ENCODE measurements at regions not wholly inside any gene's neighbourhood (a gene's known extent, or its start where the extent isn't known, plus 50 kb on each side); places are given as distances from the start of the nearest gene placed in this dataset.

GRCh38 chr12:115190010-115190770 is 506.2 kb upstream of the TBX3 start:
- TF ChIP-seq CEBPB (IDR thresholded peaks at IDR 0.05) (no peak), FOXM1 (IDR thresholded peaks at IDR 0.05; ENCODE audit: borderline replicate concordance, low read depth) (no peak), MAX (IDR thresholded peaks at IDR 0.05) (no peak), EGR1 (IDR thresholded peaks at IDR 0.05) (no peak), YY1 (IDR thresholded peaks at IDR 0.05; ENCODE audit: low read depth) (no peak), USF1 (IDR thresholded peaks at IDR 0.05) (no peak), NFIC (IDR thresholded peaks at IDR 0.05) (no peak), ZBTB7A (IDR thresholded peaks at IDR 0.05; ENCODE audit: low read depth) (no peak), CREB1 (IDR thresholded peaks at IDR 0.05; ENCODE audit: low read depth) (no peak), TAF1 (IDR thresholded peaks at IDR 0.05; ENCODE audit: low read depth) (no peak), RAD21 (IDR thresholded peaks at IDR 0.05; ENCODE audit: low read depth) (no peak)
- TF ChIP-seq, protein P1, sequence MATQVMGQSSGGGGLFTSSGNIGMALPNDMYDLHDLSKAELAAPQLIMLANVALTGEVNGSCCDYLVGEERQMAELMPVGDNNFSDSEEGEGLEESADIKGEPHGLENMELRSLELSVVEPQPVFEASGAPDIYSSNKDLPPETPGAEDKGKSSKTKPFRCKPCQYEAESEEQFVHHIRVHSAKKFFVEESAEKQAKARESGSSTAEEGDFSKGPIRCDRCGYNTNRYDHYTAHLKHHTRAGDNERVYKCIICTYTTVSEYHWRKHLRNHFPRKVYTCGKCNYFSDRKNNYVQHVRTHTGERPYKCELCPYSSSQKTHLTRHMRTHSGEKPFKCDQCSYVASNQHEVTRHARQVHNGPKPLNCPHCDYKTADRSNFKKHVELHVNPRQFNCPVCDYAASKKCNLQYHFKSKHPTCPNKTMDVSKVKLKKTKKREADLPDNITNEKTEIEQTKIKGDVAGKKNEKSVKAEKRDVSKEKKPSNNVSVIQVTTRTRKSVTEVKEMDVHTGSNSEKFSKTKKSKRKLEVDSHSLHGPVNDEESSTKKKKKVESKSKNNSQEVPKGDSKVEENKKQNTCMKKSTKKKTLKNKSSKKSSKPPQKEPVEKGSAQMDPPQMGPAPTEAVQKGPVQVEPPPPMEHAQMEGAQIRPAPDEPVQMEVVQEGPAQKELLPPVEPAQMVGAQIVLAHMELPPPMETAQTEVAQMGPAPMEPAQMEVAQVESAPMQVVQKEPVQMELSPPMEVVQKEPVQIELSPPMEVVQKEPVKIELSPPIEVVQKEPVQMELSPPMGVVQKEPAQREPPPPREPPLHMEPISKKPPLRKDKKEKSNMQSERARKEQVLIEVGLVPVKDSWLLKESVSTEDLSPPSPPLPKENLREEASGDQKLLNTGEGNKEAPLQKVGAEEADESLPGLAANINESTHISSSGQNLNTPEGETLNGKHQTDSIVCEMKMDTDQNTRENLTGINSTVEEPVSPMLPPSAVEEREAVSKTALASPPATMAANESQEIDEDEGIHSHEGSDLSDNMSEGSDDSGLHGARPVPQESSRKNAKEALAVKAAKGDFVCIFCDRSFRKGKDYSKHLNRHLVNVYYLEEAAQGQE (IDR thresholded peaks at IDR 0.05; ENCODE audit: low read depth) = no peak

DNA sequence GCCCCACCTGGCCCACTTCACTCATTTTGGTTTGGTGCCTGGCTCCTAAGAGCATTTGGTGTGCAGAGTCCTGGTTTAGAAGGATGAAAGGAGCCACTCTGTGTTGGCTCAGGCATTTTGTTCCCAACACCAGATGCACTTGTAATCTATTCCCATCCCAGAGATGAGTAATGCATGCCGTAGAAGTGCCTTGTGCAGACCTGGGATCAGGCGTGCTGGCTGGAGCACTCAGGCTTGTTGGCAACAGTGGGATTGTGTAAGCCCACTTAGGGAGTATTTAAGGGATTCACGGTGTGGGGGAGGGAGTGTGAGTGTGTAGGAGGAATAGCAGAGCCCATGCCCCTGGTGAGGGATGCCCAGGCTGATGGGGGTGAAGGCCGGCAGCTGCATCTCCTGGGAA is 501.5 kb upstream of the TBX3 start:
- no peak for TF ChIP-seq EP300 (IDR thresholded peaks at IDR 0.05; ENCODE audit: borderline replicate concordance)
- TF ChIP-seq FOXM1 (IDR thresholded peaks at IDR 0.05; ENCODE audit: borderline replicate concordance, low read depth) = no peak
- TF ChIP-seq TEAD4 (IDR thresholded peaks at IDR 0.05) = no peak
- TF ChIP-seq EGR1 (IDR thresholded peaks at IDR 0.05) = no peak
- no peak for TF ChIP-seq TAF1 (IDR thresholded peaks at IDR 0.05; ENCODE audit: low read depth)
- TF ChIP-seq RAD21 (IDR thresholded peaks at IDR 0.05; ENCODE audit: low read depth) = no peak
- no peak for TF ChIP-seq ZBTB7A (IDR thresholded peaks at IDR 0.05; ENCODE audit: low read depth)
- no peak for TF ChIP-seq NFIC (IDR thresholded peaks at IDR 0.05)
- TF ChIP-seq USF1 (IDR thresholded peaks at IDR 0.05) = no peak

DNA sequence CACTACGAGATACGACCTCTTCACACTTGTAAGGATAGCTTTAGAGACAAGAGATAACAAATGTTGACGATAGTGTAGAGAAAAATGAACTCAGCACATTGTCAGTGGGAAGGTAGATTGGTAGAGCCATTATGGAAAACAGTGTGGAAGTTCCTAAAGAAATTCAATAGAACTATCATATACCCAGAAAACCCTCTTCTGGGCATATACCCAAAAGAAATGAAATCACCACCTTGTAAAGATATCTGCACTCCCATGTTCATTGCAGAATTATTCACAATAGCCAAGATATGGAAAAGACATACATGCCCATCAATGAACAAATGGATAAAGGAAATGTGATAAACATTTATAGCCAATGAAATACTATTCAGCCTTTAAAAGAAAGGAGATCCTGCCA is 499.8 kb upstream of the TBX3 start:
- TF ChIP-seq ZBTB7A (IDR thresholded peaks at IDR 0.05; ENCODE audit: low read depth) (no peak), CEBPB (IDR thresholded peaks at IDR 0.05) (no peak), RAD21 (IDR thresholded peaks at IDR 0.05; ENCODE audit: low read depth) (no peak), EGR1 (IDR thresholded peaks at IDR 0.05) (no peak), MAX (IDR thresholded peaks at IDR 0.05) (no peak), USF1 (IDR thresholded peaks at IDR 0.05) (no peak), YY1 (IDR thresholded peaks at IDR 0.05; ENCODE audit: low read depth) (no peak), EP300 (IDR thresholded peaks at IDR 0.05; ENCODE audit: borderline replicate concordance) (no peak)
- TF ChIP-seq, protein P1 (IDR thresholded peaks at IDR 0.05; ENCODE audit: low read depth) = no peak

GRCh38 chr12:115177899-115178298 is 493.9 kb upstream of the TBX3 start:
- no peak for TF ChIP-seq CEBPB (IDR thresholded peaks at IDR 0.05)
- TF ChIP-seq RAD21 (IDR thresholded peaks at IDR 0.05; ENCODE audit: low read depth) = no peak
- no peak for TF ChIP-seq FOXM1 (IDR thresholded peaks at IDR 0.05; ENCODE audit: borderline replicate concordance, low read depth)
- TF ChIP-seq, protein P1 (IDR thresholded peaks at IDR 0.05; ENCODE audit: low read depth) = no peak
- TF ChIP-seq ZBTB7A (IDR thresholded peaks at IDR 0.05; ENCODE audit: low read depth) = no peak
- TF ChIP-seq TAF1 (IDR thresholded peaks at IDR 0.05; ENCODE audit: low read depth) = no peak
- TF ChIP-seq EP300 (IDR thresholded peaks at IDR 0.05; ENCODE audit: borderline replicate concordance) = no peak
- no peak for TF ChIP-seq YY1 (IDR thresholded peaks at IDR 0.05; ENCODE audit: low read depth)
- no peak for TF ChIP-seq USF1 (IDR thresholded peaks at IDR 0.05)
- TF ChIP-seq NFIC (IDR thresholded peaks at IDR 0.05) = no peak
- no peak for TF ChIP-seq TCF12 (IDR thresholded peaks at IDR 0.05; ENCODE audit: low read depth)
- TF ChIP-seq MAX (IDR thresholded peaks at IDR 0.05) = no peak
- TF ChIP-seq TEAD4 (IDR thresholded peaks at IDR 0.05) = no peak
- TF ChIP-seq EGR1 (IDR thresholded peaks at IDR 0.05) = no peak
- no peak for TF ChIP-seq CREB1 (IDR thresholded peaks at IDR 0.05; ENCODE audit: low read depth)
